HCT116 (cell line): ENCODE measurements at regions not wholly inside any gene's neighbourhood (a gene's known extent, or its start where the extent isn't known, plus 50 kb on each side); places are given as distances from the start of the nearest gene placed in this dataset.
A peak's percentile ranks its signal among the peaks of the same experiment; 100 is the strongest.

Experiments used
- ATAC-seq: fragments of 200-7000 bp; cut with Tn5 transposase; 2 replicates; pipeline ENCODE4 v1.9.1; 2020; ENCODE audit warnings: mild to moderate bottlenecking, moderate library complexity
- BruUV-seq: library from RNA; stranded (reverse); fragments of 400-500 nt; replicated peaks from 2 replicates; lab custom pipeline; 2021; lab: Mats Ljungman, UMichigan
- CTCF ChIA-PET: fragments of 300-600 bp; sonication (Branson Sonifier 250); formaldehyde crosslinking; loops from one replicate; lab custom pipeline; 2021; ENCODE audit warnings: antibody characterized with exemption; lab: Charles Lee
- POLR2A ChIA-PET: fragments of 300-600, 350-600 bp; sonication (Branson Sonifier 250); formaldehyde crosslinking; loops from one replicate; lab custom pipeline; 2021; ENCODE audit warnings: antibody characterized with exemption; lab: Charles Lee
- RAD21 ChIA-PET, 2 experiments: fragments of 300-600 bp; sonication (Branson Sonifier 250); formaldehyde crosslinking; loops; one replicate each; lab custom pipeline; 2023; ENCODE audit warnings: low total read pairs in 2 of 2; ENCODE audit not compliant: uncharacterized antibody in 2 of 2, unreplicated experiment in 2 of 2, low non-redundant PET in 1 of 2; lab: Charles Lee
- DNase-seq: peaks from one replicate; pipeline ENCODE4 v3.0.0-alpha.2; 2010; ENCODE audit warnings: low read depth, low spot score
- H2AFZ ChIP-seq: fragments of 200-600 bp; shearing (Covaris generic), sonication (generic); 2 replicates; pipeline ENCODE4 v1.6.1; 2017; ENCODE audit warnings: low read depth, mixed run types, mixed read lengths, antibody characterized with exemption, low read length; ENCODE audit not compliant: poor library complexity, severe bottlenecking
- H3K27ac ChIP-seq: 2 replicates; pipeline ENCODE4 v1.5.1; 2012; ENCODE audit warnings: low read depth, low read length
- H3K27me3 ChIP-seq: fragments of 200-600 bp; sonication (generic); 2 replicates; pipeline ENCODE4 v1.6.1; 2016; ENCODE audit warnings: mixed run types, low read length, mixed read lengths; ENCODE audit not compliant: insufficient read depth
- H3K36me3 ChIP-seq, 2 experiments: fragments of 200-500 bp in 1 of 2; fragments of 200-600 bp in 1 of 2; sonication (Bioruptor generic) in 1 of 2; sonication (generic) in 1 of 2; 2 replicates each; pipeline versions ENCODE4 v1.5.1 to v1.6.1; 2014 to 2016; ENCODE audit warnings: low read length in 2 of 2, inconsistent platforms in 1 of 2, mixed read lengths in 1 of 2, mixed run types in 1 of 2; ENCODE audit not compliant: insufficient read depth in 2 of 2, control insufficient read depth in 1 of 2
- H3K4me1 ChIP-seq, 2 experiments: fragments of 200-600 bp in 1 of 2; sonication (generic) in 1 of 2; 2 replicates each; pipeline versions ENCODE4 v1.5.1 to v1.6.1; 2012 to 2017; ENCODE audit warnings: low read length in 2 of 2, inconsistent platforms in 1 of 2, mild to moderate bottlenecking in 1 of 2, mixed read lengths in 1 of 2, mixed run types in 1 of 2, moderate library complexity in 1 of 2; ENCODE audit not compliant: insufficient read depth in 2 of 2, control insufficient read depth in 1 of 2
- H3K4me2 ChIP-seq: fragments of 200-600 bp; sonication (generic); 2 replicates; pipeline ENCODE4 v1.6.1; 2017; ENCODE audit warnings: mixed run types, low read length, mixed read lengths
- H3K4me3 ChIP-seq, 2 experiments: fragments of 200-600 bp in 1 of 2; sonication (generic) in 1 of 2; replicated peaks in 1 of 2; 2 replicates each; pipeline ENCODE4 v1.5.1; 2011 to 2016; ENCODE audit warnings: low read length in 2 of 2, control low read depth in 1 of 2, low read depth in 1 of 2, mild to moderate bottlenecking in 1 of 2, mixed read lengths in 1 of 2, mixed run types in 1 of 2
- H3K79me2 ChIP-seq: fragments of 200-600 bp; sonication (generic); 2 replicates; pipeline ENCODE4 v1.6.1; 2017; ENCODE audit warnings: mild to moderate bottlenecking, mixed run types, low read length, moderate library complexity, mixed read lengths; ENCODE audit not compliant: insufficient read depth
- H3K9ac ChIP-seq: fragments of 200-600 bp; sonication (generic); 2 replicates; pipeline ENCODE4 v1.6.1; 2016; ENCODE audit warnings: low read length, mixed read lengths
- H3K9me2 ChIP-seq: fragments of 200-600 bp; sonication (generic), shearing (Covaris generic); 2 replicates; pipeline ENCODE4 v1.6.1; 2017; ENCODE audit warnings: mixed run types, mild to moderate bottlenecking, moderate library complexity; ENCODE audit not compliant: insufficient read depth
- H3K9me3 ChIP-seq, 2 experiments: fragments of 200-500 bp in 1 of 2; fragments of 200-600 bp in 1 of 2; sonication (Bioruptor generic) in 1 of 2; sonication (generic) in 1 of 2; 2 replicates each; pipeline ENCODE4 v1.6.1; 2014 to 2017; ENCODE audit warnings: low read length in 2 of 2, mixed read lengths in 2 of 2, inconsistent platforms in 1 of 2, low read depth in 1 of 2, mild to moderate bottlenecking in 1 of 2, mixed run types in 1 of 2, moderate library complexity in 1 of 2; ENCODE audit not compliant: control insufficient read depth in 1 of 2, insufficient read depth in 1 of 2
- H4K20me1 ChIP-seq: fragments of 200-600 bp; sonication (generic), shearing (Covaris generic); 2 replicates; pipeline ENCODE4 v1.6.1; 2017; ENCODE audit warnings: mixed run types, mild to moderate bottlenecking, moderate library complexity; ENCODE audit not compliant: insufficient read depth
- CBX3 ChIP-seq: IDR thresholded peaks from 2 replicates; pipeline ENCODE4 v1.6.1; 2012; ENCODE audit warnings: low read depth
- CEBPB ChIP-seq: IDR thresholded peaks from 2 replicates; pipeline ENCODE4 v1.6.1; 2012; ENCODE audit warnings: low read depth
- CTCF ChIP-seq, 3 experiments: fragments of 200-600 bp in 1 of 3; sonication (generic) in 1 of 3; IDR thresholded peaks in 2 of 3; conservative IDR thresholded peaks in 1 of 3; 2 replicates each; pipeline ENCODE4 v1.5.1; 2012 to 2017; ENCODE audit warnings: low read depth in 2 of 3, low read length in 2 of 3, antibody characterized with exemption in 1 of 3, borderline replicate concordance in 1 of 3, control low read depth in 1 of 3, mild to moderate bottlenecking in 1 of 3, mixed read lengths in 1 of 3, mixed run types in 1 of 3, moderate library complexity in 1 of 3; ENCODE audit not compliant: insufficient read depth in 1 of 3
- EGR1 ChIP-seq: IDR thresholded peaks from 2 replicates; pipeline ENCODE4 v1.6.1; 2012; ENCODE audit warnings: low read depth
- ELF1 ChIP-seq: IDR thresholded peaks from 2 replicates; pipeline ENCODE4 v1.6.1; 2012; ENCODE audit warnings: low read depth, borderline replicate concordance
- EZH2 ChIP-seq: fragments of 200-600 bp; sonication (generic); IDR thresholded peaks from 2 replicates; pipeline ENCODE4 v1.6.1; 2017; ENCODE audit warnings: antibody characterized with exemption, mixed run types
- EZH2phosphoT487 ChIP-seq: fragments of 200-600 bp; IDR thresholded peaks from 2 replicates; pipeline ENCODE4 v1.6.1; 2018; ENCODE audit warnings: antibody characterized with exemption, borderline replicate concordance
- FOSL1 ChIP-seq: IDR thresholded peaks from 2 replicates; pipeline ENCODE4 v1.6.1; 2012; ENCODE audit warnings: low read depth
- JUND ChIP-seq: IDR thresholded peaks from 2 replicates; pipeline ENCODE4 v1.6.1; 2012
- MAX ChIP-seq: IDR thresholded peaks from 2 replicates; pipeline ENCODE4 v1.6.1; 2012
- POLR2A ChIP-seq: IDR thresholded peaks from 2 replicates; pipeline ENCODE4 v1.7.0; 2011; ENCODE audit warnings: borderline replicate concordance; ENCODE audit not compliant: insufficient read depth, insufficient read length; ENCODE audit errors: extremely low read depth
- RAD21 ChIP-seq: IDR thresholded peaks from 2 replicates; pipeline ENCODE4 v1.6.1; 2012; ENCODE audit warnings: low read depth, mild to moderate bottlenecking
- REST ChIP-seq: IDR thresholded peaks from 2 replicates; pipeline ENCODE4 v1.6.1; 2012; ENCODE audit warnings: low read depth
- SIN3A ChIP-seq: IDR thresholded peaks from 2 replicates; pipeline ENCODE4 v1.6.1; 2012; ENCODE audit warnings: low read depth
- SRF ChIP-seq: IDR thresholded peaks from 2 replicates; pipeline ENCODE4 v1.6.1; 2012; ENCODE audit warnings: low read depth
- YY1 ChIP-seq: IDR thresholded peaks from 2 replicates; pipeline ENCODE4 v1.6.1; 2011; ENCODE audit warnings: low read length, low read depth, moderate library complexity, mild to moderate bottlenecking; ENCODE audit not compliant: insufficient replicate concordance; ENCODE audit errors: extremely low read depth
- ZBTB33 ChIP-seq: IDR thresholded peaks from 2 replicates; pipeline ENCODE4 v1.6.1; 2011; ENCODE audit warnings: mild to moderate bottlenecking, low read length, moderate library complexity; ENCODE audit not compliant: insufficient replicate concordance; ENCODE audit errors: extremely low read depth
- ZFX ChIP-seq: fragments of 450-650 bp; IDR thresholded peaks from 2 replicates; pipeline ENCODE4 v1.6.1; 2017
- ZNF274 ChIP-seq: fragments of 200-500 bp; sonication (Bioruptor generic); IDR thresholded peaks from 2 replicates; pipeline ENCODE4 v1.6.1; 2014; ENCODE audit warnings: mild to moderate bottlenecking, low read depth, low read length, inconsistent platforms
- intact Hi-C: fragments of 100-400 bp; cut with micrococcal nuclease; formaldehyde crosslinking; loops from 2 replicates; pipeline ENCODE4 v1.10.0; 2022

GRCh38 chr4:41362621-41363383, 106.1 kb downstream of the UCHL1 start:
- Histone ChIP-seq H3K4me1 (peaks cover 8 to 26% of the 10 kb centered on the region in 2 experiments; a peak in 3 of 4 replicates), H4K20me1 (no peaks in the 10 kb centered on the region), H3K9me2 (no peaks in the 10 kb centered on the region), H2AFZ (no peak overlapping the region), H3K27ac (no peak overlapping the region), H3K79me2 (no peaks in the 10 kb centered on the region), H3K4me3 (no peak overlapping the region), H3K4me2 (no peak overlapping the region), H3K9me3 (no peaks in the 10 kb centered on the region), H3K9ac (no peak overlapping the region), H3K36me3 (no peaks in the 10 kb centered on the region), H3K27me3 (no peaks in the 10 kb centered on the region)
- ChIA-PET RAD21 (no interaction called here), POLR2A (no interaction called here), CTCF (no interaction called here)
- ATAC-seq (no peak), DNase-seq (no peak)
- intact Hi-C loops: no loop called here
- TF ChIP-seq ZNF274 (no peak), CTCF (IDR thresholded peaks at IDR 0.05 in 2 of 3, conservative IDR thresholded peaks at IDR 0.05 in 1 of 3; ENCODE audit: borderline replicate concordance in 1 of 3, insufficient read depth in 1 of 3, low read depth in 2 of 3, low read length in 2 of 3) (no peak), SIN3A (no peak), EZH2phosphoT487 (no peak), POLR2A (no peak), CEBPB (no peak), MAX (no peak), EZH2 (no peak), ZBTB33 (no peak), SRF (no peak), REST (no peak), YY1 (no peak), ZFX (no peak), CBX3 (no peak), FOSL1 (no peak), ELF1 (no peak), JUND (no peak), EGR1 (no peak), RAD21 (no peak)
- TSS peak; percentile 23 for BruUV-seq
